HepG2 (cell line): ENCODE measurements at regions not wholly inside any gene's neighbourhood (a gene's known extent, or its start where the extent isn't known, plus 50 kb on each side); places are given as distances from the start of the nearest gene placed in this dataset.

Experiments
- ATAC-seq: fragments of 200-7000 bp; cut with Tn5 transposase; 3 replicates; pipeline ENCODE4 v1.9.1; 2020; ENCODE audit warnings: mild to moderate bottlenecking, moderate library complexity
- BruUV-seq: library from RNA; stranded (reverse); fragments of 400-500 nt; replicated peaks from 2 replicates; lab custom pipeline; 2021; lab: Mats Ljungman, UMichigan
- CTCF ChIA-PET: fragments of 300-600 bp; formaldehyde crosslinking; extraction: SDS; loops from one replicate; lab custom pipeline; 2021; ENCODE audit warnings: low total read pairs, inconsistent platforms, low intra/inter-chr PET ratio; lab: Yijun Ruan, JAX
- POLR2A ChIA-PET: fragments of 350-600 bp; sonication (Branson Sonifier 250); formaldehyde crosslinking; loops from one replicate; lab custom pipeline; 2020; ENCODE audit warnings: antibody characterized with exemption, inconsistent platforms; lab: Yijun Ruan, JAX
- DNase-seq: peaks from one replicate; pipeline ENCODE4 v3.0.0-alpha.2; 2015; ENCODE audit warnings: low spot score
- FAIRE-seq: peaks from 3 replicates; lab custom pipeline; 2011; peaks lifted over from hg19 to GRCh38; lab: Jason Lieb, UNC
- H2AFZ ChIP-seq: one replicate; pipeline ENCODE4 v1.6.1; 2011; ENCODE audit warnings: low read length, inconsistent platforms
- H3K27ac ChIP-seq: fragments of 300-600 bp; 3 replicates; pipeline ENCODE4 v1.8.0; 2011; ENCODE audit warnings: mixed run types, mild to moderate bottlenecking, mixed read lengths, low read length, inconsistent platforms; ENCODE audit not compliant: insufficient read depth; ENCODE audit errors: extremely low read length
- H3K27me3 ChIP-seq, 2 experiments: fragments of 200-600 bp in 1 of 2; 2 replicates in 1 of 2; 3 replicates in 1 of 2; pipeline versions ENCODE4 v1.6.0 to v1.8.0; 2011; ENCODE audit warnings: low read length in 2 of 2, mild to moderate bottlenecking in 2 of 2, moderate library complexity in 2 of 2, inconsistent platforms in 1 of 2; ENCODE audit not compliant: insufficient read depth in 2 of 2, control insufficient read depth in 1 of 2
- H3K36me3 ChIP-seq, 2 experiments: fragments of 200-600 bp in 1 of 2; replicated peaks in 1 of 2; 2 replicates in 1 of 2; 3 replicates in 1 of 2; pipeline versions ENCODE4 v1.5.1 to v1.8.0; 2011; ENCODE audit warnings: low read length in 2 of 2, inconsistent platforms in 1 of 2; ENCODE audit not compliant: insufficient read depth in 2 of 2, control insufficient read depth in 1 of 2
- H3K4me1 ChIP-seq: 2 replicates; pipeline ENCODE4 v1.5.1; 2012; ENCODE audit warnings: low read length, inconsistent platforms; ENCODE audit not compliant: insufficient read depth
- H3K4me2 ChIP-seq: 2 replicates; pipeline ENCODE4 v1.6.0; 2011; ENCODE audit warnings: low read depth, low read length, inconsistent platforms
- H3K4me3 ChIP-seq, 3 experiments: fragments of 200-600 bp in 1 of 3; sonication (generic), shearing (Covaris generic) in 1 of 3; replicated peaks in 1 of 3; 2 replicates each; pipeline ENCODE4 v1.5.1; 2011 to 2016; ENCODE audit warnings: low read length in 3 of 3, inconsistent platforms in 2 of 3, low read depth in 2 of 3, mild to moderate bottlenecking in 2 of 3, control low read depth in 1 of 3, mixed read lengths in 1 of 3; ENCODE audit not compliant: insufficient read depth in 1 of 3
- H3K79me2 ChIP-seq: one replicate; pipeline ENCODE4 v1.6.1; 2011; ENCODE audit warnings: low read length, inconsistent platforms; ENCODE audit not compliant: insufficient read depth
- H3K9ac ChIP-seq: 2 replicates; pipeline ENCODE4 v1.6.0; 2011; ENCODE audit warnings: mild to moderate bottlenecking, low read depth, low read length, inconsistent platforms; ENCODE audit not compliant: insufficient read depth
- H3K9me3 ChIP-seq: 2 replicates; pipeline ENCODE4 v1.5.1; 2012; ENCODE audit warnings: mild to moderate bottlenecking, low read length
- H4K20me1 ChIP-seq: 2 replicates; pipeline ENCODE4 v1.6.0; 2011; ENCODE audit warnings: inconsistent platforms, mild to moderate bottlenecking, low read length, moderate library complexity; ENCODE audit not compliant: insufficient read depth
- AKNA ChIP-seq: sonication (generic); formaldehyde crosslinking; IDR thresholded peaks from 2 replicates; pipeline ENCODE4 v1.4.0; 2020; ENCODE audit warnings: missing genetic modification reagents, borderline replicate concordance
- MXI1 ChIP-seq: IDR thresholded peaks from 3 replicates; pipeline ENCODE4 v1.6.1; 2012; ENCODE audit warnings: low read depth, low read length, inconsistent platforms, borderline replicate concordance
- PHF21A ChIP-seq: sonication (generic); formaldehyde crosslinking; IDR thresholded peaks from 2 replicates; pipeline ENCODE4 v1.5.0; 2020; ENCODE audit warnings: mild to moderate bottlenecking, missing genetic modification reagents
- SP5 ChIP-seq: IDR thresholded peaks from 2 replicates; pipeline ENCODE4 v1.6.1; 2016; ENCODE audit warnings: low read depth, borderline replicate concordance
- ZBTB34 ChIP-seq: sonication (generic); formaldehyde crosslinking; IDR thresholded peaks from 2 replicates; pipeline ENCODE4 v1.8.0; 2022; ENCODE audit warnings: mild to moderate bottlenecking, missing genetic modification reagents
- ZNF737 ChIP-seq: sonication (generic); formaldehyde crosslinking; IDR thresholded peaks from 2 replicates; pipeline ENCODE4 v1.5.0; 2020; ENCODE audit warnings: missing genetic modification reagents, mild to moderate bottlenecking, borderline replicate concordance
- ZNF773 ChIP-seq: sonication (generic); formaldehyde crosslinking; IDR thresholded peaks from 2 replicates; pipeline ENCODE4 v1.4.0; 2020; ENCODE audit warnings: missing genetic modification reagents, borderline replicate concordance
- ZNF776 ChIP-seq: sonication (generic); formaldehyde crosslinking; IDR thresholded peaks from 2 replicates; pipeline ENCODE4 v1.4.0; 2020; ENCODE audit warnings: mild to moderate bottlenecking, missing genetic modification reagents
- WGBS: methylation state at CpG from one replicate; pipeline ENCODE4 v1.1.6; 2017; ENCODE audit warnings: low lambda C conversion rate; 5-methylcytosine and 5-hydroxymethylcytosine counted together
- in situ Hi-C: cut with HindIII; loops from 2 replicates; pipeline ENCODE4 v1.10.0; 2017; ENCODE audit warnings: low pct_unique_long_range_greater_than_20kb; ENCODE audit not compliant: extremely low pct_ligation_motif_present
- intact Hi-C: fragments of 100-400 bp; cut with micrococcal nuclease; formaldehyde crosslinking; loops from one replicate; pipeline ENCODE4 v1.10.0; 2022; ENCODE audit not compliant: unreplicated experiment

GRCh38 chr5:58199087-58199486 lies 260.8 kb downstream of the PLK2 start:
- Histone ChIP-seq H4K20me1 (no peaks in the 10 kb centered on the region), H3K9me3 (no peaks in the 10 kb centered on the region), H3K9ac (no peak overlapping the region), H3K4me3 (no peak overlapping the region), H3K36me3 (no peaks in the 10 kb centered on the region), H3K4me1 (no peaks in the 10 kb centered on the region), H2AFZ (no peak overlapping the region), H3K4me2 (no peak overlapping the region), H3K27me3 (no peaks in the 10 kb centered on the region; a peak in 1 of 5 replicates), H3K27ac (no peak overlapping the region), H3K79me2 (no peaks in the 10 kb centered on the region)
- 29% methylated on average over 2 of the region's 2 CpGs for WGBS
- no peak for ATAC-seq
- POLR2A ChIA-PET = no interaction called here
- TF ChIP-seq ZNF737 (CRISPR knock-in tag) = no peak
- TF ChIP-seq SP5 (CRISPR knock-in tag) = no peak
- no peak for TF ChIP-seq PHF21A (CRISPR knock-in tag)
- TF ChIP-seq AKNA (CRISPR knock-in tag) = no peak
- no peak for TF ChIP-seq ZNF773
- no peak for TF ChIP-seq ZBTB34 (CRISPR knock-in tag)
- no peak for TF ChIP-seq MXI1
- TF ChIP-seq ZNF776 = no peak
- no TSS peak for BruUV-seq
- intact Hi-C loops = no loop called here
- CTCF ChIA-PET = no interaction called here
- DNase-seq = no peak
- FAIRE-seq = no peak
- in situ Hi-C loops = no loop called here
